Spleen (tissue), 7 donors: ENCODE measurements at regions not wholly inside any gene's neighbourhood (a gene's known extent, or its start where the extent isn't known, plus 50 kb on each side); places are given as distances from the start of the nearest gene placed in this dataset.

ENCODE experiments used
- CTCF ChIP-seq, 11 experiments: fragments of 200-600 bp in 7 of 11; fragments of 450-650 bp in 4 of 11; sonication (generic) in 4 of 11; IDR thresholded peaks in 8 of 11; conservative IDR thresholded peaks in 3 of 11; 1 replicate in 7 of 11; 2 replicates in 4 of 11; pipeline versions ENCODE4 v1.4.0 to v1.8.0; 2016 to 2021; ENCODE audit warnings: antibody characterized with exemption in 11 of 11, inconsistent platforms in 4 of 11, mild to moderate bottlenecking in 1 of 11
- POLR2A ChIP-seq, 3 donors: fragments of 450-650 bp; IDR thresholded peaks; one replicate each; pipeline ENCODE4 v1.5.1; 2017; ENCODE audit warnings: antibody characterized with exemption in 3 of 3, mild to moderate bottlenecking in 1 of 3
- POLR2AphosphoS5 ChIP-seq, 3 donors: sonication (generic); formaldehyde crosslinking; IDR thresholded peaks; one replicate each; pipeline ENCODE4 v1.5.1; 2017; ENCODE audit warnings: antibody characterized with exemption in 3 of 3
- donor health status: DM: no; HTN: no; CAD: no; lungs with moderate emphysema.
- donor health status: DM: no; HTN: no; CAD: no.
- donor health status: DM: no; HTN: no; CAD: no.

DNA sequence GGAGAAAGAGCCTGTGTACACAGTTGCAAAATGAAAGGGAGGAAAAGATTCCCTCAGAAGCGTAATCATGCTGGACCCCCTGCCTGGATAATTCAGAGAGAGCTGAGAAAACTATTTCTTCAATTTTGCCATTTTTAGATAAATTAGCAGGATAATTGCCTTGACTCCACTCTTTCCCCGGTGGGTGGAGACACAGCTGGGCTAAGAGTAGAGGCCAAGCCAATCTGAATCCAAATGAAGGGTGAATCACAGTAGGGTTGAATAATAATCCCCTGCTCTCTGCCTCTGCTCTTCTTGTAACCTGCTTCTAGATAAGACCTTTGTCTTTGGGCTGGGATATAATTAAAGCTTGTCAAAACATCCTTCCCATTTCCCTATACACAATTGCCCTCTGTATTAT is 150.1 kb downstream of the CAPZA3 start:
- TF ChIP-seq POLR2AphosphoS5 (IDR thresholded peaks at IDR 0.05) (no peak), CTCF (IDR thresholded peaks at IDR 0.05 in 8 of 11, conservative IDR thresholded peaks at IDR 0.05 in 3 of 11) (no peak), POLR2A (IDR thresholded peaks at IDR 0.05) (no peak)
